ENCODE measurements at regions not wholly inside any gene's neighbourhood (a gene's known extent, or its start where the extent isn't known, plus 50 kb on each side); places are given as distances from the start of the nearest gene placed in this dataset.
"Not testable (repeated sequence)": the region's sequence is repeated elsewhere in the genome, so short reads cannot be mapped to it uniquely, and the experiment has no call there.

GRCh38 chr19:33866696-33867095, 70.0 kb downstream of the KCTD15 start:
- no peak for DNase-seq

GRCh38 chr19:33868076-33868735, 71.5 kb downstream of the KCTD15 start:
- no peak for DNase-seq

- no peak for DNase-seq
These were observed 72.2 kb downstream of the KCTD15 start for GRCh38 chr19:33868788-33869412.

GRCh38 chr19:33870298-33870932, 73.7 kb downstream of the KCTD15 start:
- DNase-seq: not testable (repeated sequence)

- DNase-seq: no peak
These were observed 74.9 kb downstream of the KCTD15 start for GRCh38 chr19:33871605-33872004.

- no peak for DNase-seq
These were observed 76.0 kb downstream of the KCTD15 start for GRCh38 chr19:33872445-33873320.

- DNase-seq: no peak
These were observed 78.4 kb downstream of the KCTD15 start for GRCh38 chr19:33875071-33875470.

- no peak for DNase-seq
These were observed 79.5 kb downstream of the KCTD15 start for GRCh38 chr19:33876192-33876591.

GRCh38 chr19:33878030-33878544, 81.4 kb downstream of the KCTD15 start:
- no peak for DNase-seq

GRCh38 chr19:33878910-33879810, 82.5 kb downstream of the KCTD15 start:
- DNase-seq: no peak

GRCh38 chr19:33879818-33880575, 83.3 kb downstream of the KCTD15 start:
- no peak for DNase-seq

GRCh38 chr19:33883859-33884519, 87.3 kb downstream of the KCTD15 start:
- DNase-seq: no peak

- no peak for DNase-seq
These were observed 88.6 kb downstream of the KCTD15 start for GRCh38 chr19:33885236-33885635.

GRCh38 chr19:33887891-33888290, 91.2 kb downstream of the KCTD15 start:
- DNase-seq: no peak

GRCh38 chr19:33888665-33889064, 92.0 kb downstream of the KCTD15 start:
- DNase-seq: no peak

GRCh38 chr19:33890569-33890968, 93.9 kb downstream of the KCTD15 start:
- DNase-seq: no peak

GRCh38 chr19:33891773-33892172, 95.1 kb downstream of the KCTD15 start:
- DNase-seq: no peak

GRCh38 chr19:33894787-33895186, 98.1 kb downstream of the KCTD15 start:
- DNase-seq: no peak

- no peak for DNase-seq
These were observed 98.7 kb downstream of the KCTD15 start for GRCh38 chr19:33895366-33895765.

GRCh38 chr19:33898062-33898677, 101.5 kb downstream of the KCTD15 start:
- DNase-seq: no peak
